ENCODE measurements at regions not wholly inside any gene's neighbourhood (a gene's known extent, or its start where the extent isn't known, plus 50 kb on each side); places are given as distances from the start of the nearest gene placed in this dataset.

GRCh38 chr7:10696064-10696463, 277.6 kb upstream of the PHF14 start:
- Mint-ChIP-seq H3K4me1 (ENCODE audit: low read depth) (no peaks in the 10 kb centered on the region), H3K27ac (no peak overlapping the region), H3K4me3 (ENCODE audit: low read depth) (no peak overlapping the region), H3K27me3 (no peaks in the 10 kb centered on the region), H3K36me3 (ENCODE audit: insufficient read depth) (no peaks in the 10 kb centered on the region), H3K9me3 (ENCODE audit: low read depth) (peaks cover 21% of the 10 kb centered on the region)
- DNase-seq (ENCODE audit: low spot score, unreplicated experiment): no peak
- TF ChIP-seq, protein P1, sequence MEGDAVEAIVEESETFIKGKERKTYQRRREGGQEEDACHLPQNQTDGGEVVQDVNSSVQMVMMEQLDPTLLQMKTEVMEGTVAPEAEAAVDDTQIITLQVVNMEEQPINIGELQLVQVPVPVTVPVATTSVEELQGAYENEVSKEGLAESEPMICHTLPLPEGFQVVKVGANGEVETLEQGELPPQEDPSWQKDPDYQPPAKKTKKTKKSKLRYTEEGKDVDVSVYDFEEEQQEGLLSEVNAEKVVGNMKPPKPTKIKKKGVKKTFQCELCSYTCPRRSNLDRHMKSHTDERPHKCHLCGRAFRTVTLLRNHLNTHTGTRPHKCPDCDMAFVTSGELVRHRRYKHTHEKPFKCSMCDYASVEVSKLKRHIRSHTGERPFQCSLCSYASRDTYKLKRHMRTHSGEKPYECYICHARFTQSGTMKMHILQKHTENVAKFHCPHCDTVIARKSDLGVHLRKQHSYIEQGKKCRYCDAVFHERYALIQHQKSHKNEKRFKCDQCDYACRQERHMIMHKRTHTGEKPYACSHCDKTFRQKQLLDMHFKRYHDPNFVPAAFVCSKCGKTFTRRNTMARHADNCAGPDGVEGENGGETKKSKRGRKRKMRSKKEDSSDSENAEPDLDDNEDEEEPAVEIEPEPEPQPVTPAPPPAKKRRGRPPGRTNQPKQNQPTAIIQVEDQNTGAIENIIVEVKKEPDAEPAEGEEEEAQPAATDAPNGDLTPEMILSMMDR (IDR thresholded peaks at IDR 0.05; ENCODE audit: unreplicated experiment): no peak

DNA sequence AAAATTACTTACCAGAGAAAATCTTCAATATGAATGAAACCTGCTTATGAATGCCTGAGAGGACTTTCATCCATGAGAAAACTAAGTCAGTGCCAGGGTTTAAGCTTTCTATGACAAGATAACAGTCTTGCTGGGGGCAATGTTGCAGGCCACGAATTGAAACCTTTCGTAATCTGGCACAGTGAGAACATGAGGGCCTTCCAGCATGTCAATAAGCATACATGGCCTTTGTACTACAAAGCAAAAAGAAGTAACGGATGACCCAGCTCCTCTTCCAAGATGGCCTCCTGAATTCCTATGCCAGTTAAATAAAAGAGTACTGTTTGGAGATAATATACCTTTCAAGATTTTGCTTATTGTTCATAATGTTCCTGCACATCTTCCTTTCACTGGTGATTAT, 270.6 kb upstream of the PHF14 start:
- Mint-ChIP-seq H3K36me3 (ENCODE audit: insufficient read depth) (no peaks in the 10 kb centered on the region), H3K27me3 (no peaks in the 10 kb centered on the region), H3K9me3 (ENCODE audit: low read depth) (peaks cover 18% of the 10 kb centered on the region), H3K4me3 (ENCODE audit: low read depth) (no peak overlapping the region), H3K4me1 (ENCODE audit: low read depth) (no peaks in the 10 kb centered on the region), H3K27ac (no peak overlapping the region)
- no peak for DNase-seq (ENCODE audit: low spot score, unreplicated experiment)
- TF ChIP-seq, protein P1 (IDR thresholded peaks at IDR 0.05; ENCODE audit: unreplicated experiment): no peak

GRCh38 chr7:10703981-10704380, 269.7 kb upstream of the PHF14 start:
- Mint-ChIP-seq H3K9me3 (ENCODE audit: low read depth) (peaks cover 10% of the 10 kb centered on the region), H3K27me3 (no peaks in the 10 kb centered on the region)

DNA sequence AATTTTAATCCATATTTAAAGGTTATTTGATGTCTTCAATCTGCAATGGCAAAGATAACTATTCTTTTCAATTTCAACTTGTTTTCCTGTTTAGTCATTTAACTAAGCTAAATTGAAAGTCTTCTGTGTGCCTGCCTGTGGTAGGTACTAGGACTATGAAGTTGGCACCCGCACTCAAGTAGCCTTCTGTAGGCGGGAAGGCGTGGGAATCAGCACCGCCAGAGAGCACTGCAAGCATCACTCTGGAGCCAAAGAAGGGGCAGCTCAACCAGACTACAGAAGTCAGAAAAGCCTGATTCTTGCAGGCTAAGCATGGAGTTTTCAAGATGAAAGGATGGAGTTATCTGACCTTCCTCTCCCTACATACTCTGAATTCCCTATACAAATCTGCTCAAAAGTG, 269.0 kb upstream of the PHF14 start:
- H3K27me3 Mint-ChIP-seq: no peaks in the 10 kb centered on the region
- no peaks in the 10 kb centered on the region for H3K36me3 Mint-ChIP-seq (ENCODE audit: insufficient read depth)
- TF ChIP-seq, protein P1 (IDR thresholded peaks at IDR 0.05; ENCODE audit: unreplicated experiment): no peak
- H3K27ac Mint-ChIP-seq: no peak overlapping the region
- no peaks in the 10 kb centered on the region for H3K4me1 Mint-ChIP-seq (ENCODE audit: low read depth)
- no peak for DNase-seq (ENCODE audit: low spot score, unreplicated experiment)
- peaks cover 8% of the 10 kb centered on the region for H3K9me3 Mint-ChIP-seq (ENCODE audit: low read depth)
- no peak overlapping the region for H3K4me3 Mint-ChIP-seq (ENCODE audit: low read depth)

More at GRCh38 chr7:10703981-10704380, 269.7 kb upstream of the PHF14 start:
- DNase-seq (ENCODE audit: low spot score, unreplicated experiment): no peak
- H3K4me1 Mint-ChIP-seq (ENCODE audit: low read depth): no peaks in the 10 kb centered on the region
- no peak overlapping the region for H3K4me3 Mint-ChIP-seq (ENCODE audit: low read depth)
- H3K36me3 Mint-ChIP-seq (ENCODE audit: insufficient read depth): no peaks in the 10 kb centered on the region
- no peak overlapping the region for H3K27ac Mint-ChIP-seq
- TF ChIP-seq, protein P1 (IDR thresholded peaks at IDR 0.05; ENCODE audit: unreplicated experiment): no peak

DNA sequence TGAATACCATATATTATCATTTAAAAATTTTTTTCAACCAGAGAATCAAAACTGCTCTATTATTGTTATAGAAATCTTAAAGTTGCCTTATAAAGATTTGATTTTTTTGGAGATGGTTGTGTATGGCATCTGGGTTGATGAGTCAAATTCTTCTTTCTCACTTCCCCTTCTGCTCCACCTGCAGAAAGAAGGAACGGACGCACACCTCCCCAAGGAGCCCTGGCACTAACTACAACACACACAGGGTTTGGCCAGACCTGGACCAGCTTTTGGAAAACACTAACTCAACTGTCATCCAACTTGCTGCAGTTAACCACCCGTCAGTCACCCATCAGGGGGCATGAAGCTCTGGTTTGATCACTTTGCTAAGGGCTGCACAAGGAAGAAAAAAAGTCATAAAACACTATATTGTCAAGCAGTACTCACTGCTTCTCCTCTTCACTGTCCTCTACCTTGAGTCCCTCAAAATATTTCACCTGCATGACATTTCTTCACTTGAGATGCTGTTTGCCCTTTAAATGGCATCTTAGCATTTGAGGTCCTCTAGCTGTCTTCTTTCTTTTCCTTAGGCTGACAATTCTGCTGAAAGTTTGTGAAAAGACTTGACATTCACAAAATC, 266.7 kb upstream of the PHF14 start:
- no peaks in the 10 kb centered on the region for H3K9me3 Mint-ChIP-seq (ENCODE audit: low read depth)
- no peak overlapping the region for H3K4me3 Mint-ChIP-seq (ENCODE audit: low read depth)
- no peaks in the 10 kb centered on the region for H3K4me1 Mint-ChIP-seq (ENCODE audit: low read depth)
- H3K36me3 Mint-ChIP-seq (ENCODE audit: insufficient read depth): no peaks in the 10 kb centered on the region
- no peaks in the 10 kb centered on the region for H3K27me3 Mint-ChIP-seq
- no peak overlapping the region for H3K27ac Mint-ChIP-seq
- TF ChIP-seq, protein P1 (IDR thresholded peaks at IDR 0.05; ENCODE audit: unreplicated experiment): no peak
- DNase-seq (ENCODE audit: low spot score, unreplicated experiment): no peak
